Breast epithelium (tissue), 3 donors: ENCODE measurements at regions not wholly inside any gene's neighbourhood (a gene's known extent, or its start where the extent isn't known, plus 50 kb on each side); places are given as distances from the start of the nearest gene placed in this dataset.

Experiments used
- POLR2A ChIP-seq: fragments of 450-650 bp; IDR thresholded peaks from one replicate; pipeline ENCODE4 v1.6.1; 2016; ENCODE audit warnings: antibody characterized with exemption, mild to moderate bottlenecking, moderate library complexity
- TF ChIP-seq, protein P1 (sequence below), 3 donors: fragments of 450-650 bp; IDR thresholded peaks; one replicate each; pipeline ENCODE4 v1.5.1; 2016 to 2017; ENCODE audit warnings: antibody characterized with exemption in 3 of 3, mild to moderate bottlenecking in 3 of 3, moderate library complexity in 3 of 3

DNA sequence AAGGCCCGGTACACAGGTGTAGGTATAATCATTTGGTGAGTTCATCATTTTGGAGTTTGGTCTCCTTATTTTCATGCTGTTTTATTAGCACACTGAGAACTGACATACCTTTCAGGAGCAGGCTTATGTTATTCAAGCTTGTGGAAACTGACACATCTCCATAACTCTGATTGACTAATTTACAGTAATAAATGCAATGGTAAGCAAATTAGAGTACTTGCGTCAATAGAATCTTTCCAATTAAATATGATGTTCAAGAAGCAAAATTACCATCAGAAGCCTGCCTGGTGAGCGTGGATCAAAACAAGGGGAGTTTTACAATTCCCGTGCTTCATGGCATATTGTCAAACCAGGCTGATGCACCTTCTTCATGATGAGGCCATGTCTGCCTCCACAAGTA, 210.7 kb upstream of the GPRIN3 start:
- TF ChIP-seq, protein P1, sequence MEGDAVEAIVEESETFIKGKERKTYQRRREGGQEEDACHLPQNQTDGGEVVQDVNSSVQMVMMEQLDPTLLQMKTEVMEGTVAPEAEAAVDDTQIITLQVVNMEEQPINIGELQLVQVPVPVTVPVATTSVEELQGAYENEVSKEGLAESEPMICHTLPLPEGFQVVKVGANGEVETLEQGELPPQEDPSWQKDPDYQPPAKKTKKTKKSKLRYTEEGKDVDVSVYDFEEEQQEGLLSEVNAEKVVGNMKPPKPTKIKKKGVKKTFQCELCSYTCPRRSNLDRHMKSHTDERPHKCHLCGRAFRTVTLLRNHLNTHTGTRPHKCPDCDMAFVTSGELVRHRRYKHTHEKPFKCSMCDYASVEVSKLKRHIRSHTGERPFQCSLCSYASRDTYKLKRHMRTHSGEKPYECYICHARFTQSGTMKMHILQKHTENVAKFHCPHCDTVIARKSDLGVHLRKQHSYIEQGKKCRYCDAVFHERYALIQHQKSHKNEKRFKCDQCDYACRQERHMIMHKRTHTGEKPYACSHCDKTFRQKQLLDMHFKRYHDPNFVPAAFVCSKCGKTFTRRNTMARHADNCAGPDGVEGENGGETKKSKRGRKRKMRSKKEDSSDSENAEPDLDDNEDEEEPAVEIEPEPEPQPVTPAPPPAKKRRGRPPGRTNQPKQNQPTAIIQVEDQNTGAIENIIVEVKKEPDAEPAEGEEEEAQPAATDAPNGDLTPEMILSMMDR (IDR thresholded peaks at IDR 0.05): no peak
- TF ChIP-seq POLR2A: no peak
